ENCODE measurements at regions not wholly inside any gene's neighbourhood (a gene's known extent, or its start where the extent isn't known, plus 50 kb on each side); places are given as distances from the start of the nearest gene placed in this dataset.

DNA sequence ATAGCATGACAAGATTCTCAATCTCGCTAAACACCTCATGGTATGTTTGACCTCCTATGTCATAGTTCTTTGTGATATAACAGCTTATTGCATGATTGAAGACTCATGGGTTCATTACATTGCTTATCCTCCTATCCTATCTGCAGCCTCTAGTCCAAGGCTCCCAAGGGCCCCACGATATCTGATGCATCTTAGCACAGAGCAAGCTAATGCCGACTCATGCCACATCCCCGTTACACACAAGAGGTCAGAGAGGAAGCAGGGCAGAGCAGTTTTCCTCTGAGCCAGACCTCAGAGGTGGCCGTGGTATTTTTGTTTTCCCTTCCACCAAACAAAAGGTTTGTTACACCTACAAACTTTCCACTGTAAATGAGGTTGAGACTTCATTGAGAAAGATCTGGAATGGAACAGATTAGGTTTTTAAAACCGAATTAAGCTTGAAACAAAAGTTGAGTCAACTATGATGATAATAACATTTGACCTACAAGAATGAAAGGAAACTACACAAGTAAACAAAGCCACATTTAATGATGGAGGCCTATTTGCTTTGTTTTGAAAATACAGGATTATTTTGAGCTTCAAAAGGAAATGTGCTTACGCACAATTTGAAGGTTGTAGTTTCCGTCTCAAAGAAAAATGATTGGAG lies 133.9 kb upstream of the MYLIP start:
- no peak for DNase-seq (ENCODE audit: low spot score)

DNA sequence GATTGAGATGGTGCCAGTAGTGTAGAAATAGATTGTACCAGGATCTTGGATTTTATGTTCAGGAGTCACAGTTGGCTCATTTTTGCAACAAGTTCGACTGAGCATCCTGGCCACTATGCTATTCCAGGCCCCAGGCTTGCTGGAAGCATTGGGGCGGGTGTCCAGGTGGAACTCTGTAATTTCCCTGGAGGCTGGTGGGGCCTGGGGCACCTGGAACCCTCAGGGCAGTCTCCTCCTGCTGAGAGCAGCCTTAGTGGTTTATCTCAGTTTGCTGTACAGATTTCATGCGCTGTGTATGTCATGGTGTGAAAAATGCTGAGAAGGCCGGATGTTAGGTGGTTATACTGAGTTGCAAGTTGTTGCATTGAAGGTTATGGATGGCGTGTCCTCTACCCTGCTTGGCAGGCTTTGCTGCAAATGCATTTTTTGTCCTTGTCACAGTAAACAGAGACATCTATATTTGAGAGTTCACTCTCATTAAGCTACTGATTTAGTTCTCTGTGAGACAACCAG lies 135.1 kb upstream of the MYLIP start:
- DNase-seq (ENCODE audit: low spot score): no peak

- DNase-seq (ENCODE audit: low spot score): no peak
Measured at GRCh38 chr6:15990179-15990578, 138.7 kb upstream of the MYLIP start.

DNA sequence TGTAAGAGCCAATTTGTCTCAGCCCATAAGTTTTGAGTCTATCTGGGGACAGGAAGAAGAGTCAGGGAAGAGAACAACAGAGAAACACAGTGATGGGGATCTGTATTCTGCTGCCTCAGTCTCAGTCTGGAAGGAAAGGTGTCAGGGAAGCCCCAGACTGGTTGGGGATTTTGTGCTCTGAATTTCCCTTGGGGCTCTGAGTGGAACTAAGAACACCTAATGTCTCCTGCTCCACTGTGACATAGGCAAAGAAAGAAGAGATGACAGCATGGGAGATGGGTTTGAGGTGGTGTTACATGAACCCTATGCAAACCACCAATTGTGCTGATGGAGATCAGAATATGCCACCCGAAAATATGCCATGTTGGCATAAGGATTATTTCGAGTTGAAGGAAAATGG lies 139.5 kb upstream of the MYLIP start:
- DNase-seq (ENCODE audit: low spot score): no peak

DNA sequence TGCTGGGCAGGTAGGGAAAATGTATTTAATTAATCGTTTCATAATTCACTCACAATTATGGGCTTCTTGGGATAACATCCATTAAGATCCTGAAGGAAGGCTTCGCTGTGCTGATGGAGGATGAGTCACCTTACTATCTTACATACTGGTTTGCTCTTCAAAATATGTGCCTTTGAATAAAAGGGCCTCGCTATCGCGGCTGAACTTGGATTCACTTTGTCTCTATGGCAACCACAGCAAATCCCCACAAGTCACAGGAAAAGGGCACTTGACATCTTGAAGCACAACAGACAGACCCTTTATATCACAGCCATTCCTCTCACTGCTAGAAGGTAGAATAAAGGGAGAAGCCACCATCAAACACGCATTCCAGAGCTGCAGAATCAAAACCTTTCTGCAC lies 141.3 kb upstream of the MYLIP start:
- DNase-seq (ENCODE audit: low spot score): no peak

- DNase-seq (ENCODE audit: low spot score): no peak
Measured at GRCh38 chr6:15986027-15986629, 142.8 kb upstream of the MYLIP start.

GRCh38 chr6:15985379-15985959 lies 143.4 kb upstream of the MYLIP start:
- DNase-seq (ENCODE audit: low spot score): no peak

GRCh38 chr6:15981956-15982355 lies 146.9 kb upstream of the MYLIP start:
- no peak for DNase-seq (ENCODE audit: low spot score)

GRCh38 chr6:15980801-15981200 lies 148.1 kb upstream of the MYLIP start:
- DNase-seq (ENCODE audit: low spot score): no peak

- DNase-seq (ENCODE audit: low spot score): no peak
Measured at GRCh38 chr6:15978426-15978825, 150.5 kb upstream of the MYLIP start.

- DNase-seq (ENCODE audit: low spot score): no peak
Measured at GRCh38 chr6:15977050-15977449, 151.8 kb upstream of the MYLIP start.

- no peak for DNase-seq (ENCODE audit: low spot score)
Measured at GRCh38 chr6:15974817-15975216, 154.1 kb upstream of the MYLIP start.

DNA sequence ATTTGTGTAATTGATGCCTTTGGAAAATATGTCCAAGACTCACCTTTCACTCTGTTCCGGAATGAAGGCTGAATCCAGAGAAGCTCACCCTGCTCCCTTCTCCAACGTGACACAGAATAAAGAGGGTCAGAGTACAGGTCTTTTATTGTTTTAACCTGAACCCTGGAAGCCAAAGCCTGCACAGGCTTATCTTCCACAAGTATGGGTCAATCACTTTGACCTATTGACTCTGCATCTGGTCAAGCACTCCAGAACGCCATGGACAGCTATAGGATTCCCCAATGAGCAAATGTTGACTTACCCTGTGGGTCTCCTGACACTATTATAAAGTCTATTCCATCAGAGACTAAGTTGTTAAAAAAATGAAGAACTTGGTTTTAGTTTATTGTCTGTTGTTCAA lies 158.4 kb upstream of the MYLIP start:
- no peak for DNase-seq (ENCODE audit: low spot score)

GRCh38 chr6:15969236-15969778 lies 159.6 kb upstream of the MYLIP start:
- DNase-seq (ENCODE audit: low spot score): no peak

DNA sequence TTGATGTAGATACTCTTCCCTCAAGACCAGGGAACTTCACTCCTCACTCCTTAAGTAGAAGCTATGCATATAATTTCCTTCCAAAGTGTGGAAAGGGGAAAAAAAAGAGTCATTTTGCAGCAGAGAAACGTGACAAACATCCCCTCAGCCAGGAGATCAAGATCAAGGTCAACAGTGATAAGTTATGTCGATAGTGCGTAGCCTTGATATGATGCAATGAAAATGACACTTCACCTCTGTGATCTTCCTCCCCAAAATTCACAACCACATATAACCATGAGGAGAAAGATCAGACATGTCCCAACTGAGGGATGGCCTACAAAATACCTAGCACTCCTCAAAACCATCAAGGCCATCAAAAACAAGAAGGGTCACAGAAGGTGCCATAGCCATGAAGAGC lies 160.4 kb upstream of the MYLIP start:
- DNase-seq (ENCODE audit: low spot score): no peak

DNA sequence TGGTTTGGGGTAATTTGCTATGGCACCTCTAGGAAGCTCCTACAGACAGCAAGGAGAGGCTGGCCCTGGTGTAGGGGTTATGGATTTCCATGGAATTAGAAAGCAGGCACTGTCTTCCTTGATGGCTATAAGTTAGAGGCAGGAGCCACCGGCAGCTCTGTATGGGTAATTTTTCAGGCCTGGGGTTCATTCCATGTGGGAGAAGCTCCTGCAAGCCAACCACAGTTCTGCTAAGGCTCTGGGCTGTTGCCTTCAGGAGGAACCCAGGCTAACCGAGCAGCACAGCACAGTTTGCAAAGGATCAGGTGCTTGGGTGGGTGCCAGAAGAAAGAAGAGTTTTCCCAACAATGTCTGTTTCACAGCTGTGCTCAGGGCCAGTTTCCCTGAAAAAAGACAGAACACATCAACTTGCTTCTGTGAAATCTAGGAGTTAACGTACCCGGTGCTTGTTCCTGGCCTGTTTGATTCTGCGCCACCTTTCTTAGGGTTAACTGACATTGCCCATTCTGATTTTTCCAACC lies 162.8 kb upstream of the MYLIP start:
- DNase-seq (ENCODE audit: low spot score): no peak

DNA sequence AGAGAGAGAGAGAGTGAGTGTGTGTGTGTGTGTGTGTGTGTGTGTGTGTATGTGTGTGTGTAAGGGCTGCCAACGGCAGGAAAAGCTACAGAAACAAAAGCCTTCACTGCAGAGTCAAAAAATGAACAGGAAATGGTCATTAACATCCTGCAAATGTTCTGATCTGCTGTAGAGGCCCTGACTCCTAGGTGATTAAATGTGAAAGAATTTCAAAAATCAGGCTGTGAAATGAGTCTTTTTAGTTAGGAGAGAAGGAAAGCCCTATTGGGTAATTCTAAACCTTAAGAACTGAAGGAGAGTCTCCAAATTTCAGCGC lies 166.5 kb upstream of the MYLIP start:
- DNase-seq (ENCODE audit: low spot score): no peak

- no peak for DNase-seq (ENCODE audit: low spot score)
Measured at GRCh38 chr6:15961635-15962448, 167.0 kb upstream of the MYLIP start.

DNA sequence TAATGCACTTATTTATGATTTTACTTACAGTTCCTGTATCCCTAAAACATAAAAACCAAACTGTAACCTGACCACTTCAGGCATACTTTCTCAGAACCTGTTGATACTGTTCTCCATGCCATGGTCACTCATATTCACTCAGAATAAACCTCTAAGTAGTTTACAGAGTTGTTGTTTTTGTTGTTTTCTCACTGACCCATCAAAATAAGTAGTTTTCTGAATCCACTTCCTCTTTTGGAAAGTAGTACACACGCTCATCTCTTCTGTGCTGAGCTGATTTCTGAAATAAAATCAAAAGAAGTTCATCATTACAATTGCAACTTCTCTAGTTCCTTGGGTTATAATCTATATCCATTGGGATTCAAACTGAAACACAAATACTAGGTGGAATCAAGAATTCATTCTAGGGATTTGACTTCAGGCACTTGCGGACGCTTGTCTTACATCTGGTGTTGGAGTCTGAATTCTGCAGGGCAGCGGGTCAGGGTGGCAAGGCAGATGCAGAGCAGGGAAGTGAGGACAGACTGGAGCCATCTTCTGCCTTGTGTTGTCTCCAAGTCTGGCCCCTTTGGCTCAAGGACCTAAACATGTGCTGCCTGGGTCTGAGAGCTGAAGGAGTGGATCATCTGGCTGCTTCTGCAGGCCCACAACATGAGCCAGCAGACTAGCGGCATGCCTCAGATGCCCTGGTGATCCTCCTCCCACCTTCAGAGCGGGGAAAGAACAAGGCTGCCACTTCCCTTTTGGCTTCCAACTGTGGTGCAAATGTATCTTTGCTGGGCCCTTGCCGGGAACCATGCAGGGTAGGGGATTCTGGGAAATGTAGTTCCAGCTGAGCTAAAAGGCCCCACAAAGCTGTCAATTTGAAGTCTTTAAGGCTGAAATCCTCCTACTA lies 167.9 kb upstream of the MYLIP start:
- no peak for DNase-seq (ENCODE audit: low spot score)

GRCh38 chr6:15957655-15958169 lies 171.2 kb upstream of the MYLIP start:
- DNase-seq (ENCODE audit: low spot score): no peak

Measured in hematopoietic multipotent progenitor cell treated with erythropoietin and hydrocortisone succinate and interleukin-3 and kit ligand, for 17 days (in vitro differentiated cells).